ENCODE measurements at regions not wholly inside any gene's neighbourhood (a gene's known extent, or its start where the extent isn't known, plus 50 kb on each side); places are given as distances from the start of the nearest gene placed in this dataset.

- no peaks in the 10 kb centered on the region for H3K36me3 Mint-ChIP-seq
Measured at GRCh38 chr11:119853581-119854360, 124.8 kb upstream of the NECTIN1 start.

GRCh38 chr11:119852741-119853140, 123.7 kb upstream of the NECTIN1 start:
- Mint-ChIP-seq H3K9me3 (no peaks in the 10 kb centered on the region), H3K36me3 (no peaks in the 10 kb centered on the region), H3K27ac (no peak overlapping the region)
- DNase-seq (ENCODE audit: low spot score in 2 of 2) = no peak
- no peak for ATAC-seq

More at GRCh38 chr11:119853581-119854360, 124.8 kb upstream of the NECTIN1 start:
- Mint-ChIP-seq H3K9me3 (no peaks in the 10 kb centered on the region), H3K27ac (no peak overlapping the region)
- ATAC-seq (no peak), DNase-seq (ENCODE audit: low spot score in 2 of 2) (no peak)

- ATAC-seq (no peak), DNase-seq (ENCODE audit: low spot score in 2 of 2) (no peak)
- Mint-ChIP-seq H3K27ac (no peak overlapping the region), H3K9me3 (no peaks in the 10 kb centered on the region), H3K36me3 (no peaks in the 10 kb centered on the region)
Measured at GRCh38 chr11:119850822-119851409, 121.9 kb upstream of the NECTIN1 start.

- no peak overlapping the region for H3K27ac Mint-ChIP-seq
- ATAC-seq (peak in 1 of 2 donors; percentile 86), DNase-seq (ENCODE audit: low spot score in 2 of 2) (no peak)
- H3K36me3 Mint-ChIP-seq = no peaks in the 10 kb centered on the region
- no peaks in the 10 kb centered on the region for H3K9me3 Mint-ChIP-seq
Measured at GRCh38 chr11:119849872-119850271, 120.9 kb upstream of the NECTIN1 start.

- no peaks in the 10 kb centered on the region for H3K36me3 Mint-ChIP-seq
- no peaks in the 10 kb centered on the region for H3K9me3 Mint-ChIP-seq
- no peak for ATAC-seq
- DNase-seq (ENCODE audit: low spot score in 2 of 2) = no peak
- no peak overlapping the region for H3K27ac Mint-ChIP-seq
Measured at GRCh38 chr11:119847853-119848252, 118.9 kb upstream of the NECTIN1 start.

- Mint-ChIP-seq H3K9me3 (no peaks in the 10 kb centered on the region), H3K36me3 (no peaks in the 10 kb centered on the region), H3K27ac (no peak overlapping the region)
- no peak for ATAC-seq
- DNase-seq (ENCODE audit: low spot score in 2 of 2) = no peak
Measured at GRCh38 chr11:119846374-119846773, 117.4 kb upstream of the NECTIN1 start.

- DNase-seq (ENCODE audit: low spot score in 2 of 2) (no peak), ATAC-seq (no peak)
- Mint-ChIP-seq H3K27ac (no peak overlapping the region), H3K36me3 (no peaks in the 10 kb centered on the region), H3K9me3 (no peaks in the 10 kb centered on the region)
Measured at GRCh38 chr11:119845756-119846155, 116.8 kb upstream of the NECTIN1 start.

- Mint-ChIP-seq H3K27ac (no peak overlapping the region), H3K9me3 (no peaks in the 10 kb centered on the region), H3K36me3 (no peaks in the 10 kb centered on the region)
- no peak for DNase-seq (ENCODE audit: low spot score in 2 of 2)
- ATAC-seq = no peak
Measured at GRCh38 chr11:119845305-119845704, 116.3 kb upstream of the NECTIN1 start.

GRCh38 chr11:119844808-119845207, 115.8 kb upstream of the NECTIN1 start:
- no peaks in the 10 kb centered on the region for H3K9me3 Mint-ChIP-seq
- DNase-seq (ENCODE audit: low spot score in 2 of 2) (no peak), ATAC-seq (no peak)
- no peak overlapping the region for H3K27ac Mint-ChIP-seq
- H3K36me3 Mint-ChIP-seq = no peaks in the 10 kb centered on the region

- no peak overlapping the region for H3K27ac Mint-ChIP-seq
- no peaks in the 10 kb centered on the region for H3K36me3 Mint-ChIP-seq
- H3K9me3 Mint-ChIP-seq = no peaks in the 10 kb centered on the region
- no peak for DNase-seq (ENCODE audit: low spot score in 2 of 2)
- no peak for ATAC-seq
Measured at GRCh38 chr11:119843877-119844276, 114.9 kb upstream of the NECTIN1 start.

GRCh38 chr11:119842731-119843130, 113.7 kb upstream of the NECTIN1 start:
- ATAC-seq = no peak
- no peak for DNase-seq (ENCODE audit: low spot score in 2 of 2)
- no peaks in the 10 kb centered on the region for H3K36me3 Mint-ChIP-seq
- no peaks in the 10 kb centered on the region for H3K9me3 Mint-ChIP-seq
- H3K27ac Mint-ChIP-seq = no peak overlapping the region

GRCh38 chr11:119839476-119840133, 110.6 kb upstream of the NECTIN1 start:
- DNase-seq (ENCODE audit: low spot score in 2 of 2) = no peak
- no peak for ATAC-seq
- H3K9me3 Mint-ChIP-seq = peaks cover 0 to 6% of the 10 kb centered on the region in 2 donors

GRCh38 chr11:119835753-119836152, 106.8 kb upstream of the NECTIN1 start:
- Mint-ChIP-seq H3K36me3 (no peaks in the 10 kb centered on the region), H3K9me3 (peaks cover 0 to 6% of the 10 kb centered on the region in 2 donors)
- DNase-seq (ENCODE audit: low spot score in 2 of 2) = no peak

More at GRCh38 chr11:119839476-119840133, 110.6 kb upstream of the NECTIN1 start:
- Mint-ChIP-seq H3K36me3 (no peaks in the 10 kb centered on the region), H3K27ac (peak overlapping the region in 1 of 2 donors; percentile 40)

GRCh38 chr11:119832202-119832935, 103.4 kb upstream of the NECTIN1 start:
- no peak for ATAC-seq
- Mint-ChIP-seq H3K9me3 (peaks cover 3 to 4% of the 10 kb centered on the region in 2 donors), H3K27ac (no peak overlapping the region), H3K36me3 (no peaks in the 10 kb centered on the region)
- no peak for DNase-seq (ENCODE audit: low spot score in 2 of 2)

More at GRCh38 chr11:119835753-119836152, 106.8 kb upstream of the NECTIN1 start:
- peak overlapping the region in 1 of 2 donors; percentile 95 for H3K27ac Mint-ChIP-seq
- ATAC-seq = peak in 1 of 2 donors; percentile 88

- no peak overlapping the region for H3K27ac Mint-ChIP-seq
- DNase-seq (ENCODE audit: low spot score in 2 of 2) (no peak), ATAC-seq (no peak)
- H3K9me3 Mint-ChIP-seq = peaks cover 0 to 3% of the 10 kb centered on the region in 2 donors
- H3K36me3 Mint-ChIP-seq = no peaks in the 10 kb centered on the region
Measured at GRCh38 chr11:119831011-119831410, 102.0 kb upstream of the NECTIN1 start.

GRCh38 chr11:119830400-119830799, 101.4 kb upstream of the NECTIN1 start:
- no peaks in the 10 kb centered on the region for H3K36me3 Mint-ChIP-seq
- H3K9me3 Mint-ChIP-seq = peaks cover 5 to 8% of the 10 kb centered on the region in 2 donors
- no peak for DNase-seq (ENCODE audit: low spot score in 2 of 2)
- H3K27ac Mint-ChIP-seq = no peak overlapping the region
- ATAC-seq = no peak

- H3K9me3 Mint-ChIP-seq = peaks cover 5 to 12% of the 10 kb centered on the region in 2 donors
- ATAC-seq (no peak), DNase-seq (ENCODE audit: low spot score in 2 of 2) (no peak)
- H3K36me3 Mint-ChIP-seq = no peaks in the 10 kb centered on the region
- no peak overlapping the region for H3K27ac Mint-ChIP-seq
Measured at GRCh38 chr11:119829402-119829801, 100.4 kb upstream of the NECTIN1 start.

All from activated naive CD4-positive, alpha-beta T cell treated with anti-CD3 and anti-CD28 coated beads, Interleukin-2, amount 50 U/mL, for 72 hours (primary cell).